ENCODE measurements at regions not wholly inside any gene's neighbourhood (a gene's known extent, or its start where the extent isn't known, plus 50 kb on each side); places are given as distances from the start of the nearest gene placed in this dataset.

- DNase-seq, result no peak
Observed at GRCh38 chr2:8027387-8027786, 654.5 kb upstream of the ID2 start.

GRCh38 chr2:8028036-8028435 lies 653.8 kb upstream of the ID2 start:
- DNase-seq, result no peak

GRCh38 chr2:8028436-8028835 lies 653.4 kb upstream of the ID2 start:
- no peak for DNase-seq

GRCh38 chr2:8028981-8029380 lies 652.9 kb upstream of the ID2 start:
- DNase-seq, result no peak

GRCh38 chr2:8030573-8031303 lies 651.1 kb upstream of the ID2 start:
- no peak for DNase-seq

- no peak for DNase-seq
Observed at GRCh38 chr2:8031370-8031769, 650.5 kb upstream of the ID2 start.

GRCh38 chr2:8033546-8034096 lies 648.2 kb upstream of the ID2 start:
- no peak for DNase-seq

GRCh38 chr2:8036366-8036765 lies 645.5 kb upstream of the ID2 start:
- no peak for DNase-seq

GRCh38 chr2:8039732-8040131 lies 642.1 kb upstream of the ID2 start:
- no peak for DNase-seq

GRCh38 chr2:8043295-8043694 lies 638.6 kb upstream of the ID2 start:
- DNase-seq, result no peak

- DNase-seq, result no peak
Observed at GRCh38 chr2:8044046-8044594, 637.7 kb upstream of the ID2 start.

GRCh38 chr2:8045081-8045614 lies 636.7 kb upstream of the ID2 start:
- no peak for DNase-seq

- DNase-seq, result no peak
Observed at GRCh38 chr2:8046849-8047248, 635.0 kb upstream of the ID2 start.

GRCh38 chr2:8049176-8049575 lies 632.7 kb upstream of the ID2 start:
- DNase-seq, result no peak

- no peak for DNase-seq
Observed at GRCh38 chr2:8049851-8050571, 631.8 kb upstream of the ID2 start.

GRCh38 chr2:8053216-8053615 lies 628.6 kb upstream of the ID2 start:
- DNase-seq, result no peak

- DNase-seq, result no peak
Observed at GRCh38 chr2:8054070-8054469, 627.8 kb upstream of the ID2 start.

- peak; percentile 81 to 82 for DNase-seq
Observed at GRCh38 chr2:8058652-8059051, 623.2 kb upstream of the ID2 start.

GRCh38 chr2:8059255-8059654 lies 622.6 kb upstream of the ID2 start:
- no peak for DNase-seq

GRCh38 chr2:8059794-8060193 lies 622.1 kb upstream of the ID2 start:
- no peak for DNase-seq

- DNase-seq, result peak in 1 of 2 experiments; percentile 1
Observed at GRCh38 chr2:8061219-8061618, 620.6 kb upstream of the ID2 start.

- DNase-seq, result no peak
Observed at GRCh38 chr2:8064603-8065002, 617.3 kb upstream of the ID2 start.

- DNase-seq, result no peak
Observed at GRCh38 chr2:8065191-8065590, 616.7 kb upstream of the ID2 start.
